H1 (cell line): ENCODE measurements at regions not wholly inside any gene's neighbourhood (a gene's known extent, or its start where the extent isn't known, plus 50 kb on each side); places are given as distances from the start of the nearest gene placed in this dataset.

Source experiments
- CTCF ChIA-PET: fragments of 300-600 bp; sonication (Branson Sonifier 250); formaldehyde crosslinking; loops from one replicate; lab custom pipeline; 2021; ENCODE audit not compliant: partially characterized antibody; lab: Charles Lee
- POLR2A ChIA-PET: fragments of 300-600 bp; sonication (Branson Sonifier 250); formaldehyde crosslinking; loops from one replicate; lab custom pipeline; 2021; ENCODE audit warnings: inconsistent platforms; ENCODE audit not compliant: partially characterized antibody; lab: Charles Lee
- DNase-seq, 2 experiments: peaks; one replicate each; pipeline versions ENCODE4 v3.0.0 to v3.0.0-alpha.2; 2010 to 2022; ENCODE audit warnings: low spot score in 2 of 2, low read depth in 1 of 2, mixed read lengths in 1 of 2
- FAIRE-seq: peaks from 2 replicates; lab custom pipeline; 2011; peaks lifted over from hg19 to GRCh38; lab: Jason Lieb, UNC
- H2AFZ ChIP-seq: 2 replicates; pipeline ENCODE4 v1.8.1; 2012; ENCODE audit warnings: low read length, inconsistent platforms
- H2AK5ac ChIP-seq: 2 replicates; pipeline ENCODE4 v1.6.1; 2013; ENCODE audit warnings: low read depth, low read length
- H2BK120ac ChIP-seq: replicated peaks from 2 replicates; pipeline ENCODE3; 2013; ENCODE audit warnings: low read depth, low read length, inconsistent platforms
- H2BK12ac ChIP-seq: 2 replicates; pipeline ENCODE4 v1.6.1; 2013; ENCODE audit warnings: low read depth, low read length
- H2BK15ac ChIP-seq: 2 replicates; pipeline ENCODE4 v1.6.1; 2013; ENCODE audit warnings: low read length
- H2BK20ac ChIP-seq: 2 replicates; pipeline ENCODE4 v1.6.1; 2013; ENCODE audit warnings: low read length
- H2BK5ac ChIP-seq: 2 replicates; pipeline ENCODE4 v1.6.1; 2013; ENCODE audit warnings: low read depth, low read length
- H3K14ac ChIP-seq: 2 replicates; pipeline ENCODE4 v1.6.1; 2013; ENCODE audit warnings: inconsistent platforms; ENCODE audit not compliant: insufficient read length
- H3K18ac ChIP-seq: 2 replicates; pipeline ENCODE4 v1.6.1; 2013; ENCODE audit warnings: low read length; ENCODE audit errors: extremely low read depth
- H3K23ac ChIP-seq: 2 replicates; pipeline ENCODE4 v1.6.1; 2013; ENCODE audit warnings: inconsistent platforms; ENCODE audit not compliant: insufficient read length
- H3K23me2 ChIP-seq: 2 replicates; pipeline ENCODE4 v1.6.1; 2013; ENCODE audit warnings: low read depth, low read length
- H3K27ac ChIP-seq: 2 replicates; pipeline ENCODE4 v1.6.1; 2011; ENCODE audit warnings: low read depth, low read length, inconsistent platforms
- H3K27me3 ChIP-seq, 4 experiments: replicated peaks in 1 of 4; 1 replicate in 1 of 4; 2 replicates in 3 of 4; pipeline versions ENCODE4 v1.6.1 to v1.8.1; 2011 to 2013; ENCODE audit warnings: low read length in 3 of 4, mild to moderate bottlenecking in 3 of 4, inconsistent platforms in 2 of 4, mixed read lengths in 2 of 4, moderate library complexity in 1 of 4; ENCODE audit not compliant: control insufficient read depth in 3 of 4, insufficient read depth in 3 of 4; ENCODE audit errors: extremely low read depth in 1 of 4
- H3K36me3 ChIP-seq, 4 experiments: 2 replicates each; pipeline versions ENCODE4 v1.6.1 to v1.8.1; 2011 to 2013; ENCODE audit warnings: mild to moderate bottlenecking in 4 of 4, low read length in 3 of 4, moderate library complexity in 2 of 4, control low read depth in 1 of 4, inconsistent platforms in 1 of 4; ENCODE audit not compliant: insufficient read depth in 4 of 4, control insufficient read depth in 2 of 4
- H3K4ac ChIP-seq: replicated peaks from 2 replicates; pipeline ENCODE3; 2013; ENCODE audit warnings: low read length, low read depth, mixed read lengths, inconsistent platforms; ENCODE audit not compliant: insufficient read length
- H3K4me1 ChIP-seq, 4 experiments: replicated peaks in 1 of 4; 1 replicate in 1 of 4; 2 replicates in 3 of 4; pipeline versions ENCODE4 v1.6.1 to v1.8.1; 2011 to 2013; ENCODE audit warnings: low read length in 3 of 4, inconsistent platforms in 2 of 4, mixed read lengths in 1 of 4; ENCODE audit not compliant: insufficient read depth in 4 of 4, control insufficient read depth in 3 of 4
- H3K4me2 ChIP-seq, 2 experiments: 2 replicates each; pipeline versions ENCODE4 v1.6.1 to v1.8.1; 2011 to 2013; ENCODE audit warnings: low read depth in 2 of 2, low read length in 2 of 2, control low read depth in 1 of 2, inconsistent platforms in 1 of 2, mild to moderate bottlenecking in 1 of 2; ENCODE audit not compliant: insufficient read depth in 1 of 2
- H3K4me3 ChIP-seq, 4 experiments: fragments of 200-600, 300-600 bp in 1 of 4; sonication (generic), shearing (Covaris generic), sonication (Bioruptor Twin) in 1 of 4; 2 replicates each; pipeline versions ENCODE4 v1.5.1 to v1.8.1; 2011 to 2016; ENCODE audit warnings: low read length in 4 of 4, low read depth in 3 of 4, control low read depth in 2 of 4, inconsistent platforms in 2 of 4, mild to moderate bottlenecking in 2 of 4, mixed read lengths in 1 of 4, moderate library complexity in 1 of 4; ENCODE audit not compliant: insufficient read depth in 2 of 4; ENCODE audit errors: extremely low read depth in 1 of 4
- H3K56ac ChIP-seq: replicated peaks from 2 replicates; pipeline ENCODE3; 2013; ENCODE audit warnings: low read depth, mild to moderate bottlenecking, mixed read lengths, low read length, inconsistent platforms; ENCODE audit not compliant: insufficient read length
- H3K79me1 ChIP-seq: 2 replicates; pipeline ENCODE4 v1.6.1; 2013; ENCODE audit warnings: low read depth, low read length, control low read depth
- H3K79me2 ChIP-seq, 2 experiments: 2 replicates each; pipeline versions ENCODE4 v1.6.1 to v1.8.1; 2012 to 2013; ENCODE audit warnings: low read length in 2 of 2, mild to moderate bottlenecking in 2 of 2, inconsistent platforms in 1 of 2; ENCODE audit not compliant: insufficient read depth in 2 of 2, control insufficient read depth in 1 of 2
- H3K9ac ChIP-seq, 4 experiments: replicated peaks in 1 of 4; 1 replicate in 1 of 4; 2 replicates in 3 of 4; pipeline versions ENCODE4 v1.6.1 to v1.8.1; 2011 to 2013; ENCODE audit warnings: low read depth in 3 of 4, low read length in 3 of 4, control low read depth in 2 of 4, mild to moderate bottlenecking in 2 of 4, moderate library complexity in 2 of 4, inconsistent platforms in 1 of 4; ENCODE audit errors: extremely low read depth in 1 of 4
- H3K9me3 ChIP-seq, 2 experiments: 2 replicates each; pipeline versions ENCODE4 v1.6.1 to v1.8.1; 2012 to 2013; ENCODE audit warnings: mild to moderate bottlenecking in 2 of 2, moderate library complexity in 2 of 2, control low read depth in 1 of 2, inconsistent platforms in 1 of 2, low read depth in 1 of 2, low read length in 1 of 2, mixed read lengths in 1 of 2; ENCODE audit not compliant: insufficient read depth in 2 of 2
- H4K20me1 ChIP-seq, 2 experiments: replicated peaks in 1 of 2; 2 replicates each; pipeline versions ENCODE3 to v1.8.1; 2011 to 2013; ENCODE audit warnings: inconsistent platforms in 2 of 2, low read length in 2 of 2, mild to moderate bottlenecking in 1 of 2; ENCODE audit not compliant: insufficient read depth in 2 of 2, control insufficient read depth in 1 of 2
- H4K5ac ChIP-seq: 2 replicates; pipeline ENCODE4 v1.6.1; 2013; ENCODE audit warnings: low read length, low read depth, mixed read lengths, inconsistent platforms; ENCODE audit not compliant: insufficient read length
- H4K8ac ChIP-seq: 2 replicates; pipeline ENCODE4 v1.8.0; 2013; ENCODE audit warnings: mild to moderate bottlenecking, moderate library complexity, low read length, inconsistent platforms; ENCODE audit not compliant: insufficient read depth; ENCODE audit errors: extremely low read depth
- H4K91ac ChIP-seq: replicated peaks from 2 replicates; pipeline ENCODE3; 2013; ENCODE audit warnings: low read length, mixed read lengths, inconsistent platforms; ENCODE audit not compliant: insufficient read length
- BRCA1 ChIP-seq: IDR thresholded peaks from 2 replicates; pipeline ENCODE4 v1.6.1; 2012; ENCODE audit warnings: low read depth, low read length, improper control_type of control experiment
- CTCF ChIP-seq, 3 experiments: IDR thresholded peaks; 1 replicate in 2 of 3; 2 replicates in 1 of 3; pipeline versions ENCODE4 v1.5.1 to v1.6.1; 2011; ENCODE audit warnings: low read length in 3 of 3, mild to moderate bottlenecking in 3 of 3, inconsistent platforms in 2 of 3, low read depth in 1 of 3, moderate library complexity in 1 of 3; ENCODE audit not compliant: insufficient read depth in 1 of 3; ENCODE audit errors: control extremely low read depth in 1 of 3
- EZH2 ChIP-seq: fragments of 200-600 bp; sonication (generic); IDR thresholded peaks from 2 replicates; pipeline ENCODE4 v1.7.1; 2012; ENCODE audit warnings: low read depth, mild to moderate bottlenecking, moderate library complexity, low read length, inconsistent platforms; ENCODE audit not compliant: severe bottlenecking
- NANOG ChIP-seq: IDR thresholded peaks from 2 replicates; pipeline ENCODE4 v1.6.1; 2011; ENCODE audit warnings: low read length, low read depth, mild to moderate bottlenecking, inconsistent platforms; ENCODE audit not compliant: insufficient read depth, poor library complexity, severe bottlenecking
- NRF1 ChIP-seq: IDR thresholded peaks from 2 replicates; pipeline ENCODE4 v1.6.1; 2011; ENCODE audit warnings: mild to moderate bottlenecking, low read depth, low read length, improper control_type of control experiment
- RFX5 ChIP-seq: IDR thresholded peaks from 2 replicates; pipeline ENCODE4 v1.6.1; 2011; ENCODE audit warnings: low read depth, low read length, improper control_type of control experiment, borderline replicate concordance
- SP4 ChIP-seq: IDR thresholded peaks from 2 replicates; pipeline ENCODE4 v1.6.1; 2012; ENCODE audit warnings: low read length, inconsistent platforms
- SUZ12 ChIP-seq: fragments of 200-600 bp; sonication (generic); IDR thresholded peaks from 2 replicates; pipeline ENCODE4 v1.6.1; 2012; ENCODE audit warnings: mild to moderate bottlenecking, inconsistent platforms, low read length, moderate library complexity, mixed read lengths
- TAF7 ChIP-seq: optimal IDR thresholded peaks from 2 replicates; pipeline ENCODE3; 2011; ENCODE audit warnings: low read depth, mild to moderate bottlenecking, inconsistent platforms, low read length, moderate library complexity, borderline replicate concordance
- YY1 ChIP-seq: IDR thresholded peaks from 2 replicates; pipeline ENCODE4 v1.6.1; 2011; ENCODE audit warnings: low read depth, mild to moderate bottlenecking, low read length
- WGBS, 2 experiments: shearing (Covaris generic) in 1 of 2; methylation state at CpG; one replicate each; pipeline versions ENCODE4 v1.1.6 to v1.1.7; 2013 to 2015; ENCODE audit warnings: low lambda C conversion rate in 2 of 2, mixed read lengths in 2 of 2, inconsistent platforms in 1 of 2, low coverage in 1 of 2, missing lambda C conversion rate in 1 of 2; ENCODE audit not compliant: insufficient replicate concordance in 2 of 2, insufficient coverage in 1 of 2, insufficient read length in 1 of 2; ENCODE audit errors: extremely low coverage in 1 of 2, missing lambda C conversion rate in 1 of 2; 5-methylcytosine and 5-hydroxymethylcytosine counted together

- Histone ChIP-seq H4K5ac (no peak overlapping the region), H3K79me2 (no peaks in the 10 kb centered on the region), H3K18ac (no peak overlapping the region), H3K27me3 (peaks cover 0 to 15% (median 1%) of the 10 kb centered on the region in 4 experiments; a peak in 3 of 7 replicates), H3K14ac (no peak overlapping the region), H3K56ac (no peak overlapping the region), H4K91ac (no peak overlapping the region), H2BK15ac (no peak overlapping the region), H3K4me2 (no peak overlapping the region), H2AFZ (no peak overlapping the region), H2BK20ac (no peak overlapping the region), H4K20me1 (no peaks in the 10 kb centered on the region), H3K9ac (no peak overlapping the region), H3K36me3 (no peaks in the 10 kb centered on the region), H2AK5ac (no peak overlapping the region), H3K9me3 (no peaks in the 10 kb centered on the region), H2BK120ac (no peak overlapping the region), H3K79me1 (no peaks in the 10 kb centered on the region), H3K27ac (no peak overlapping the region), H3K4ac (no peak overlapping the region), H3K23ac (no peak overlapping the region), H3K4me3 (no peak overlapping the region), H3K23me2 (no peaks in the 10 kb centered on the region; the same call in 1 of the 2 replicates), H4K8ac (no peak overlapping the region), H2BK12ac (no peak overlapping the region), H2BK5ac (no peak overlapping the region), H3K4me1 (no peaks in the 10 kb centered on the region)
- POLR2A ChIA-PET, result no interaction called here
- FAIRE-seq, result no peak
- CTCF ChIA-PET, result interaction anchor here (0.9 to 2.3 kb wide), 6 partner anchors 8 to 143 kb away, joined by 3 to 11 read pairs (median 4); no protein-coding TSS in a partner anchor
- 84% methylated on average over 3 of the region's 3 CpGs; no CpG with 5 or more reads in 1 of the 2 experiments for WGBS, 2 experiments
- DNase-seq, result no peak
- TF ChIP-seq SUZ12, result no peak
- no peak for TF ChIP-seq SP4
- no peak for TF ChIP-seq YY1
- TF ChIP-seq CTCF (IDR thresholded peaks at IDR 0.05; ENCODE audit: control extremely low read depth in 1 of 3, insufficient read depth in 1 of 3, low read depth in 1 of 3, low read length in 3 of 3), result no peak
- no peak for TF ChIP-seq BRCA1
- TF ChIP-seq RFX5, result no peak
- TF ChIP-seq NANOG, result no peak
- no peak for TF ChIP-seq EZH2
- TF ChIP-seq NRF1, result no peak
- TF ChIP-seq TAF7, result no peak
These were observed 74.4 kb upstream of the TMEM132E start for GRCh38 chr17:34504814-34505484.
